K562 (cell line): ENCODE measurements at regions not wholly inside any gene's neighbourhood (a gene's known extent, or its start where the extent isn't known, plus 50 kb on each side); places are given as distances from the start of the nearest gene placed in this dataset.
A peak's percentile ranks its signal among the peaks of the same experiment; 100 is the strongest.

Experiments
- ARID1B ChIP-seq: fragments of 450-650 bp; IDR thresholded peaks from 2 replicates; pipeline ENCODE4 v1.6.1; 2016; ENCODE audit warnings: antibody characterized with exemption, mild to moderate bottlenecking, inconsistent platforms
- CAMTA2 ChIP-seq: fragments of 250-450 bp; sonication (Bioruptor Pico); conservative IDR thresholded peaks from 2 replicates; pipeline ENCODE4 v1.5.1; 2022
- ETS2 ChIP-seq: IDR thresholded peaks from 2 replicates; pipeline ENCODE4 v1.6.1; 2016; ENCODE audit warnings: borderline replicate concordance, missing genetic modification characterization, mild to moderate bottlenecking, moderate library complexity, missing compliant biosample characterization; ENCODE audit not compliant: poor library complexity, severe bottlenecking
- FOSL1 ChIP-seq: fragments of 200-800 bp; sonication (Bioruptor generic); conservative IDR thresholded peaks from 2 replicates; pipeline ENCODE4 v1.6.1; 2016; ENCODE audit warnings: missing genetic modification characterization, missing compliant biosample characterization
- HDAC1 ChIP-seq, 2 experiments: fragments of 450-650 bp; IDR thresholded peaks; 2 replicates each; pipeline ENCODE4 v1.6.1; 2016 to 2017; ENCODE audit warnings: inconsistent platforms in 1 of 2, mild to moderate bottlenecking in 1 of 2, moderate library complexity in 1 of 2
- JUN ChIP-seq, 2 experiments: sonication (generic) in 1 of 2; formaldehyde crosslinking in 1 of 2; IDR thresholded peaks; 2 replicates each; pipeline versions ENCODE4 v1.6.1 to v1.8.0; 2012 to 2022; ENCODE audit warnings: borderline replicate concordance in 2 of 2, mild to moderate bottlenecking in 2 of 2, improper control_type of control experiment in 1 of 2, low read depth in 1 of 2, low read length in 1 of 2, missing genetic modification reagents in 1 of 2
- JUND ChIP-seq, 2 experiments: IDR thresholded peaks; 2 replicates in 1 of 2; 3 replicates in 1 of 2; pipeline ENCODE4 v1.6.1; 2011; ENCODE audit warnings: borderline replicate concordance in 2 of 2, low read depth in 2 of 2, low read length in 2 of 2, improper control_type of control experiment in 1 of 2, missing biosample characterization in 1 of 2, missing genetic modification characterization in 1 of 2, missing genetic modification reagents in 1 of 2
- KDM4B ChIP-seq, 2 experiments: fragments of 450-650 bp in 1 of 2; sonication (generic) in 1 of 2; IDR thresholded peaks; 2 replicates each; pipeline ENCODE4 v1.6.1; 2016 to 2017; ENCODE audit warnings: borderline replicate concordance in 2 of 2, antibody characterized with exemption in 1 of 2, low read depth in 1 of 2, mild to moderate bottlenecking in 1 of 2
- MCM7 ChIP-seq, 2 experiments: fragments of 450-650 bp; IDR thresholded peaks; 2 replicates each; pipeline ENCODE4 v1.6.1; 2016 to 2018
- RBM25 ChIP-seq: fragments of 200-400 bp; formaldehyde crosslinking; IDR thresholded peaks from 2 replicates; pipeline ENCODE4 v1.6.1; 2018; ENCODE audit warnings: low read length, low read depth, moderate library complexity; ENCODE audit not compliant: severe bottlenecking
- SIRT6 ChIP-seq: IDR thresholded peaks from one replicate; pipeline ENCODE4 v1.6.1; 2012; ENCODE audit warnings: low read depth, mild to moderate bottlenecking, control low read depth, inconsistent platforms, low read length, moderate library complexity
- SMARCE1 ChIP-seq: fragments of 450-650 bp; IDR thresholded peaks from 2 replicates; pipeline ENCODE4 v1.7.1; 2016; ENCODE audit warnings: mild to moderate bottlenecking
- SRSF7 ChIP-seq: fragments of 200-400 bp; formaldehyde crosslinking; optimal IDR thresholded peaks from 2 replicates; pipeline ENCODE3; 2017; ENCODE audit warnings: mild to moderate bottlenecking, low read depth, low read length
- TSC22D4 ChIP-seq: fragments of 450-650 bp; IDR thresholded peaks from 2 replicates; pipeline ENCODE4 v1.6.1; 2016; ENCODE audit warnings: missing genetic modification characterization, missing biosample characterization, control low read depth
- ZBTB17 ChIP-seq: fragments of 450-650 bp; formaldehyde crosslinking; IDR thresholded peaks from 2 replicates; pipeline ENCODE4 v1.4.0; 2020; ENCODE audit warnings: mild to moderate bottlenecking
- ZNF134 ChIP-seq: fragments of 250-450 bp; sonication (Bioruptor Pico); conservative IDR thresholded peaks from 2 replicates; pipeline ENCODE4 v1.4.0; 2020
- TF ChIP-seq, protein P1 (sequence below): sonication (generic); IDR thresholded peaks from 2 replicates; pipeline ENCODE4 v1.6.1; 2016
- TF ChIP-seq, protein P2 (sequence below): sonication (generic); formaldehyde crosslinking; IDR thresholded peaks from 2 replicates; pipeline ENCODE4 v1.9.0; 2022; ENCODE audit warnings: mild to moderate bottlenecking, missing genetic modification reagents
- TF ChIP-seq, protein P3 (sequence below), 2 experiments: fragments of 450-650 bp; conservative IDR thresholded peaks; 2 replicates each; pipeline ENCODE4 v1.6.1; 2017; ENCODE audit warnings: mild to moderate bottlenecking in 2 of 2, moderate library complexity in 2 of 2
- TF ChIP-seq, protein P4 (sequence below), 2 experiments: fragments of 250-450 bp in 1 of 2; fragments of 450-650 bp in 1 of 2; sonication (Bioruptor Pico) in 1 of 2; IDR thresholded peaks; 2 replicates each; pipeline versions ENCODE4 v1.6.1 to v1.8.0; 2016 to 2021; ENCODE audit warnings: mild to moderate bottlenecking in 2 of 2, moderate library complexity in 2 of 2, missing compliant biosample characterization in 1 of 2, missing genetic modification characterization in 1 of 2
- TF ChIP-seq, protein P5 (sequence below): sonication (generic); formaldehyde crosslinking; IDR thresholded peaks from 2 replicates; pipeline ENCODE4 v1.8.0; 2022; ENCODE audit warnings: missing genetic modification reagents, mild to moderate bottlenecking, borderline replicate concordance

DNA sequence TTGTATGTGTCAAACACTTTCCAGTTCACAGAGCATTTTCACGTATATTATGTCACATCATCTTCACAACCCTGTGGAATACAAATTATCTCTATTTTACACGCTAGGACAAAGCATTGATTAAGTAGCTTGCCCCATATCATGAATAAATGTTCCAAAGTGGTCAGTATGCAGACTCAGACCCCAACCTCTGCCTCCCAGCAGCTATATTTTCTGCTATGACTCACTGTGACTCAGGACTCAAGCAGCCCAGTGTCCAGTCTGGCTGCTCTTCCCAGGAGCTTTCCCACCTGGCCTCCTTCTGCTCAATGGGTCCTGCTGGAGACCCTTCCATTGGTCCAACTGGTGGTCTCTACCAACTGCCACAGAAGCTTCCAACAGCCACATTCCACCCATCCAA, 56.0 kb upstream of the RAP1A start (continued):
- TF ChIP-seq, protein P1, sequence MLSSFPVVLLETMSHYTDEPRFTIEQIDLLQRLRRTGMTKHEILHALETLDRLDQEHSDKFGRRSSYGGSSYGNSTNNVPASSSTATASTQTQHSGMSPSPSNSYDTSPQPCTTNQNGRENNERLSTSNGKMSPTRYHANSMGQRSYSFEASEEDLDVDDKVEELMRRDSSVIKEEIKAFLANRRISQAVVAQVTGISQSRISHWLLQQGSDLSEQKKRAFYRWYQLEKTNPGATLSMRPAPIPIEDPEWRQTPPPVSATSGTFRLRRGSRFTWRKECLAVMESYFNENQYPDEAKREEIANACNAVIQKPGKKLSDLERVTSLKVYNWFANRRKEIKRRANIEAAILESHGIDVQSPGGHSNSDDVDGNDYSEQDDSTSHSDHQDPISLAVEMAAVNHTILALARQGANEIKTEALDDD = no peak
- TF ChIP-seq, protein P2, sequence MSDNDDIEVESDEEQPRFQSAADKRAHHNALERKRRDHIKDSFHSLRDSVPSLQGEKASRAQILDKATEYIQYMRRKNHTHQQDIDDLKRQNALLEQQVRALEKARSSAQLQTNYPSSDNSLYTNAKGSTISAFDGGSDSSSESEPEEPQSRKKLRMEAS (CRISPR knock-in tag) = no peak
- TF ChIP-seq HDAC1 (IDR thresholded peaks at IDR 0.05) = no peak
- TF ChIP-seq, protein P3, sequence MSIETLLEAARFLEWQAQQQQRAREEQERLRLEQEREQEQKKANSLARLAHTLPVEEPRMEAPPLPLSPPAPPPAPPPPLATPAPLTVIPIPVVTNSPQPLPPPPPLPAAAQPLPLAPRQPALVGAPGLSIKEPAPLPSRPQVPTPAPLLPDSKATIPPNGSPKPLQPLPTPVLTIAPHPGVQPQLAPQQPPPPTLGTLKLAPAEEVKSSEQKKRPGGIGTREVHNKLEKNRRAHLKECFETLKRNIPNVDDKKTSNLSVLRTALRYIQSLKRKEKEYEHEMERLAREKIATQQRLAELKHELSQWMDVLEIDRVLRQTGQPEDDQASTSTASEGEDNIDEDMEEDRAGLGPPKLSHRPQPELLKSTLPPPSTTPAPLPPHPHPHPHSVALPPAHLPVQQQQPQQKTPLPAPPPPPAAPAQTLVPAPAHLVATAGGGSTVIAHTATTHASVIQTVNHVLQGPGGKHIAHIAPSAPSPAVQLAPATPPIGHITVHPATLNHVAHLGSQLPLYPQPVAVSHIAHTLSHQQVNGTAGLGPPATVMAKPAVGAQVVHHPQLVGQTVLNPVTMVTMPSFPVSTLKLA (conservative IDR thresholded peaks at IDR 0.05) = no peak
- peak; percentile 66; the same call in 1 of the 2 replicates for TF ChIP-seq JUN (IDR thresholded peaks at IDR 0.05; ENCODE audit: borderline replicate concordance, low read depth, low read length)
- TF ChIP-seq JUN (CRISPR knock-in tag; IDR thresholded peaks at IDR 0.05; ENCODE audit: borderline replicate concordance) = no peak
- TF ChIP-seq SIRT6 = no peak
- peak; percentile 62; the same call in 1 of the 2 replicates for TF ChIP-seq JUND (IDR thresholded peaks at IDR 0.05; ENCODE audit: borderline replicate concordance, low read depth, low read length)
- peak; percentile 53; the same call in 1 of the 3 replicates for TF ChIP-seq JUND (tag; IDR thresholded peaks at IDR 0.05; ENCODE audit: borderline replicate concordance, low read depth, low read length)
- peak; percentile 52 for TF ChIP-seq ARID1B
- TF ChIP-seq SMARCE1 = peak; percentile 26; the same call in 1 of the 2 replicates
- no peak for TF ChIP-seq ZNF134 (CRISPR knock-in tag)
- TF ChIP-seq RBM25 = no peak
- TF ChIP-seq, protein P4, sequence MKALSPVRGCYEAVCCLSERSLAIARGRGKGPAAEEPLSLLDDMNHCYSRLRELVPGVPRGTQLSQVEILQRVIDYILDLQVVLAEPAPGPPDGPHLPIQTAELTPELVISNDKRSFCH (CRISPR knock-in tag; IDR thresholded peaks at IDR 0.05) = no peak
- TF ChIP-seq, protein P4 (tag; IDR thresholded peaks at IDR 0.05) = no peak
- TF ChIP-seq, protein P5, sequence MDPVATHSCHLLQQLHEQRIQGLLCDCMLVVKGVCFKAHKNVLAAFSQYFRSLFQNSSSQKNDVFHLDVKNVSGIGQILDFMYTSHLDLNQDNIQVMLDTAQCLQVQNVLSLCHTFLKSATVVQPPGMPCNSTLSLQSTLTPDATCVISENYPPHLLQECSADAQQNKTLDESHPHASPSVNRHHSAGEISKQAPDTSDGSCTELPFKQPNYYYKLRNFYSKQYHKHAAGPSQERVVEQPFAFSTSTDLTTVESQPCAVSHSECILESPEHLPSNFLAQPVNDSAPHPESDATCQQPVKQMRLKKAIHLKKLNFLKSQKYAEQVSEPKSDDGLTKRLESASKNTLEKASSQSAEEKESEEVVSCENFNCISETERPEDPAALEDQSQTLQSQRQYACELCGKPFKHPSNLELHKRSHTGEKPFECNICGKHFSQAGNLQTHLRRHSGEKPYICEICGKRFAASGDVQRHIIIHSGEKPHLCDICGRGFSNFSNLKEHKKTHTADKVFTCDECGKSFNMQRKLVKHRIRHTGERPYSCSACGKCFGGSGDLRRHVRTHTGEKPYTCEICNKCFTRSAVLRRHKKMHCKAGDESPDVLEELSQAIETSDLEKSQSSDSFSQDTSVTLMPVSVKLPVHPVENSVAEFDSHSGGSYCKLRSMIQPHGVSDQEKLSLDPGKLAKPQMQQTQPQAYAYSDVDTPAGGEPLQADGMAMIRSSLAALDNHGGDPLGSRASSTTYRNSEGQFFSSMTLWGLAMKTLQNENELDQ = no peak
- TF ChIP-seq CAMTA2 (CRISPR knock-in tag) = no peak
- no peak for TF ChIP-seq ZBTB17 (CRISPR knock-in tag)
- TF ChIP-seq TSC22D4 = no peak
- TF ChIP-seq ETS2 (tag) = no peak
- TF ChIP-seq KDM4B (IDR thresholded peaks at IDR 0.05; ENCODE audit: borderline replicate concordance in 2 of 2, low read depth in 1 of 2) = no peak
- no peak for TF ChIP-seq MCM7 (IDR thresholded peaks at IDR 0.05)
- TF ChIP-seq FOSL1 (tag) = peak; percentile 91
- TF ChIP-seq SRSF7 = no peak
